DMS79 (cell line): ENCODE measurements at regions not wholly inside any gene's neighbourhood (a gene's known extent, or its start where the extent isn't known, plus 50 kb on each side); places are given as distances from the start of the nearest gene placed in this dataset.

Source experiments
- DNase-seq: peaks from one replicate; lab custom pipeline; 2025; lab: John Stamatoyannopoulos, UW

DNA sequence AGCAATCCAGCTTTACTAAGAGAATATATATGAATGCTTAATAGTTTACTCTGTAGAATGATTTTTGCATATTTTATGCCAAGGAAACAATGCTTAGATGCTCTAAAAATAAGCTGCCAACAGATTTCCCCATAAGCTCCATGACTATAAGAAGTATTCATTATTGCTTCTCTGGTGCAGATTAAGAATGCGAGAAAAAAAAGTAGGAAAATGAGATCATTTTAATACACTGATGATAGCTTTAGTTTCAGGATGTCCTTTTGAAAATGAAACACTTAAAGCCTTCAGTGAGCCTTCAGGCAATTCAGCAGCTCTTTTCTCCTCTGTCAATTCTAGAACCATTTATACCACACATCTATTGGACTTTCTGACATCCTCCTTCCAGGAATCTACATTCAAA lies 735.0 kb upstream of the POT1 start:
- no peak for DNase-seq

DNA sequence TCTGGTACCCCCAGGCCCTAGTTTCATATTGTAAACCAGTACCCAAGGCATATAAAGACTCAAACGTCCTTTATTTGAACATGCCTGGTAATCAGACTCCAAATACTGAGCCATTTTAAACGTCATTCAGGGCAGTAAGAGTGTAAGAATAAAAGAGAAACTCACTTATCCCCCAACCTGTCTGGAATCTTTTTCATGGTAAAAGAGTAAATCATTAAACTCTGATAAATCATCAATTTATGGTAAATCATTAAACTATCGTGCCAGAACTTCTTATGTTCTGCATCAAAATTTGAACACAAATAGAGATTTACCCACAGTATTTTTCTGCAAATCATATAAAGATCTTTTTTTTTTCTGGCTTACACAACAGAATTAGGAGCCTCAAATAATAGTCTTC lies 734.3 kb upstream of the POT1 start:
- no peak for DNase-seq

DNA sequence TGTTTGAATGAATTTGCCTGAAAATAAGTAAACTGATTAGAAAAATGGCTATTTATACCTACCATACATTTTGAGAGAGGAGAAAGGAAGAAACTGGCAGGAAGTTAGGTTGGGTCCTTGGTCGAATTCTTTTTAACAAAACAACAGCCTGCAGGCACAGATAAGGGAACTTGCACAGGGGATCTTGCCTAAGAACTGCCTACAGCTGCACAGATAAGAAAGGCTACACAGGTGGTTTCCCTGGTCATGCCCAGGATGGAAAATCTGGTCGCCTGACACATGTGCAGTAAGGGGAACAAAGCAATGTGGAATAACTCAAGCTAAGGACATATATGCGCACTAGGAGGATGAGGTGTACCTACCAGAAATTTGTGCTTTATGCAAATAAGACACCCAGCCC lies 732.1 kb upstream of the POT1 start:
- no peak for DNase-seq

DNA sequence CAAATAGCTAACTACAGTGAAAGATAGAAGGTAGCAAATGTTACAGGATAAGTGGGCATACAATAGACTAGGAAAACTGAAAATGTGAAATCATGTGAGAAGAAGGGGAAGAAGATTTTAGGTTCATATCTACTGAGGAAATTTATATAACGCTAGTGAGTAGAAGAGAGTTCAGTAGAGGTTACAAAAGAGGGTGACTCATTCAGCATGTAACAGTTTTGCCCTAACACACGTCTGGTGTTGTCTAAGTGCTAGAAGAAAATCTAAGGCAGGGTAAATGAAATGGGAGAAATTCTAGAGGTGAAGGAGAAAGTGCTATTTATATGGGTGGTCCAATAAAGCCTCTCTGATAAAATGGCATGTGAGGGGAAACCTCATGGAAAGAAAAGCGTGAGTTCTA lies 731.4 kb upstream of the POT1 start:
- DNase-seq: no peak

DNA sequence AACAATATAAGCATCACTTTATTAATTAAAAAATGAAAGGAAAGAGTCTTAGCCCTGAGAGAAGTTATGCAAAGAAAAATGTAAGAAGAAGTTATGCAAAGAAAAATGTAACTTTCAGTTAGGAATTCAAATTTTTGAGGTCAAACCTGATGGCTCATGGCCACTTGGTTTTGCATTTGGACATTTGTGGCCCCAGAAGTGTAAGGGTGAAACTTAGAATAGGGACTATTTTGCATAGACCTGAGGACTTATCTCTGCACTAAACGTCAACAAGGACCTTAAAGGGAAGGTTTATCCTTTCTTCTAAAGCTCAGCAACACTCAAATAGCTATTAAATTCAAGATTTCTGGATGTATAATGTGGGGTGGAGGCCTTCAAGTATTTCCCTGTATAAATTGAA lies 724.5 kb upstream of the POT1 start:
- DNase-seq: no peak

DNA sequence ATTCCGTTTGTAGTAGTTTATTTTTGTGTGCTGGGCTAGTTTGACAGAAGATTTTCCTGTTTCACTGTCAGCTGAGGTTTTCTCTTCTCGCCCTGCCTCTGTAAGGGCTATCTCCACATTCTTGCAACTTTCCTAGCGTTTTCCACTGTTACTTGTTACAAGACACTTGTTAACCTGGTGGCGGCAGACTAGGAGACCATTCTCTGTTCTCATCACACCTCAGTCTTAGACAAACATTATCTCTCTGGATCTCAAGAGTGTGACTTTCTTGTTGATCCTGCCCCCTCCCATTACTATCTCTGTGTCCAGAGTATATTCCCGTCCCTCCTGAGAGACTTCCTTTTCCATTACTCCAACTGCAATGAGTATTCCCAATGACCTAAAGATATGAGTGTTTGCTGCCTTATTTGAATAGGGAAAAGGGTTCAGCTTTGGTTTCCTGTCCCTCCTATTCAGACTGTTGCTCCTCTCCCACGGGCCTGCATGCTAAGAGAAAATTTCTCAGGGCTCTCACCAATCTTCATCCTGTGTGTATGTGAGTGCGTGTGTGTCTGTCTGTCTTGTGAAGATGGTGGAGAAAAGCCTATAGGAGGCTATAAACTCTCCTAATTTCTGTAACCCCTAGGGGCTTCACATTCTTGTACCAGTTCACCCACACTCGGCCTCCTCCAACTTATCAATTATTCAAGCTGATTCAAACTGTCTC lies 722.4 kb upstream of the POT1 start:
- DNase-seq: no peak

DNA sequence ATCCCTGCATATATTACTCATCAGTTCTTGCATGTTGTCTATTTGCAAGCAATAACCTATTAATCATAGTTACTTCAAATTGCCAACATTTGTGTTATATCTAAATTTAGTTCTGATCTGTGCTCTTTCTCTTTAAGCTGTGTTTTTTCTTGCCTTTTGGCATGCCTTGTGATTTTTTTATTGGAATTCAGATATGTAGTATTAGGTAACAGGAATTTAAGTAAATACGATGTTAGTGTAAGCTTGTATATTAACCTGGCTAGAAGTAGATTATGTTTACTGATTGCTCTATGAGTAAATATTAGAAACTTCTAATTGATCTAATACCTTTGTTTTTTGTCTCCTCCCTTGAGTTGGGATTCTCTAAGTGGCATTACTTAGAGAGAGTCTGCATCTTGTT lies 718.9 kb upstream of the POT1 start:
- DNase-seq: no peak

DNA sequence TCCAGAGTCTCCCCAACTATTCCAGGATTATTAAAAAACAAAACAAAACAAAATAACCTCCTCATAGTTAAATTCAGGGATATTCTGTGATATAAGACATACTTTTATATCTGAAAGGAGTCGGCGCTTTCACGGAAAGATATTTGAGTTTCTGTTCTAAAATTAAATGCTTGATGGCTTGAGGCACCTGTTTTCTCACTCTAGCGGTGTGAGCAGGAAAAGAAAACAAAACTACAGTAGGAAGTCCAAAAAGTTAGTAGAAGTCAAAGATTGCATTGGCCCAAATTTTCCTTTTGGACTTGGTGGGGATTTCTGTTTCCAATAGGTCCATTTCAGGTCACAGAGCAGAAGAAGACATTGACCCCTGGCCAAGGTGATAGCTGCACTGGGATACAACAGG lies 716.1 kb upstream of the POT1 start:
- no peak for DNase-seq

DNA sequence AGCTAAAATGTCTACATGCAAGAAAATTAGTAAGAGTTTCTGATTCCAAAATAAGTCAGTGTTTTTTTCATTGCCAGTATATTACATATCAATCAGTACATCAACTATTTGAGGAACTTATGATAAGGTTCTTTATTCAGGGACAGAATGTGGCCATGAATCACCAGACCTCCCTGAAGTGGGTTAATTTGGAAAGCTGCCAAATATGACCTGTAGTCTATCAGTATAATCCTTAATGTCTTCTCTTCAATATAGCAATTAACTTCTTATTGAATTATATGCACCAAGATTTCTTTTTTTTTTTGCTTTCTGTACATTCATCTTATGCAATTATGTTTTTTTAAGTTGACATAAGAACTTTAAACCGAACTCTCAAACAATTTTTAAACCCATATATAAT lies 714.5 kb upstream of the POT1 start:
- DNase-seq: no peak

DNA sequence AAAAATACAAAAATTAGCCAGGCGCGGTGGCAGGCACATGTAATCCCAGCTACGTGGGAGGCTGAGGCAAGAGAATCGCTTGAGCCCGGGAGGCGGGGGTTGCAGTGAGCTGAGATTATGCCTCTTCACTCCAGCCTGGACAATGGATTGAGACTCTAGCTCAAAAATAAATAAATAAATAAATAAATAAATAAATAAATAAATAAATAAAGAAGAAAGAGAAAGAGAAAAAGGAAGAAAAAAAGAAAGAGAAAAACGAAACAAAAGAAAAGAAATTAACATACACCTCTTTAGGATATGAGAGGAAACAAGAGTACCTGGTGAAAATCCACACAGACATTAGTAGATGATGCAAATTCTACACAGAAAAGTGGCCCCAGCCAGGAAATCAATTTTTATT lies 713.7 kb upstream of the POT1 start:
- no peak for DNase-seq

DNA sequence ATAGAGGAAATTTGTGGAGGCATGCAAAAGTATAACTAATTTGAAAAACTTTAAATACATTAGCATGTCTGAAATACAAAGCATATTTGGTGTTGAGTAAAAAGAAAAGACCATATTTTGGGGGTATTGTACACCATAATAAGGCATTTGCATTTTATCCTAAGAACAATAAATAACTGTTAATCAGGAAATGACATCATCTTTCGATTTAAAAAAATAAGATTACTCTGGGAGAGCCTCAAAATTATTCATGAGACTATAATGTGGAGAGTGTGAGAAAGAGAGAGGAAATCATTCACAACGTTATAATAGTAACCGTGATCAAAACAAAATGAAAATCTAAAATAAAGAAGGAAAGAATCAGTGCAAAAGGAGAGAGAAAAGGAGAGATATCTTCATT lies 712.3 kb upstream of the POT1 start:
- no peak for DNase-seq

DNA sequence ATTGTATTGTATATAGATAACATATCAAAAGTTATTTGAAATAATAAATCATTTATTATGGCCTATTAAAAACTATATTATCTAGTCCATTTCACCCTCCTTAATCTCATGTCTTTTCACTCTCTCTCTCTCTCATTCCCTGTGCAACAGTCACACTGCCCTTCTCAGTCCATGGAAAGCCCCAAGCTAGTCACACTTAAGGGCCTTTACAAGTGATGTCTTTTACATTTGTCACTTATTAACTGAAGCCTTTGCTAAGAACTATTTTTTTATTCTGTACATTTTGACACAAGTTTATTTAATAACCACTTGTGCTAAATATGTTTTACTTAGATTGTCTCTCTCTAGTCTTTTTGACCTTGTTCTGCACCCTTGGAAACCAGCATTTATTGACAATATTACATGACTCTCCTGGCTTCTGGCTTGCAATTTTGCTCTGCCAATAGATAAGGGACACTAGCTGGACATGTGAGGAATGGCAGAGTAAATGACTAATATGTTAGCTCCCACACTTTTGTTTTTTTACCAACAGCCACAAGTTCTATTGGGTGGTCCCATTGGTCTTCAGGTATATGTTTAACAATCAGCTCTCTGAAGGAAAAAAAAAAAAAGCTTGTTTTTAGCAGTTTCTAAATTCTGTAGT lies 706.8 kb upstream of the POT1 start:
- DNase-seq: no peak

DNA sequence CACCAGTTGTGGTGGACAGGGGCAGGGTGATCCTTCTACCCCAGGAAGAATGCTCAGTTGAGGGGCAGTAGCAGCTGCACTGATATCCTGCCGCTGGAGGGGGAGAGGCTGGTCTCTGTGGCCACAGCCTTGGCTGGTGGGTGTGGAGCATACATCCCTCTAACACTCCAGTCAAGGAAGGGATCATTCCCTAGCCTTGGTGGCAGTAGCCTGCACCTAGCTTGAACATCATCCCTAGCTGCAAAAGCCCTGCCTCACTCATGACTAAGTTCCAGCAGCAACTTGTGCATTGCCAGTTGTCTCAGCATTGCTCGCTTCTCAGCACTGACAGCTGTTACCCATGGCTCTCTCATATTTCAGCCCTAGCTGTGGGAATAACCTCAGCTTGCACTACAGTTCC lies 688.9 kb upstream of the POT1 start:
- DNase-seq: no peak

DNA sequence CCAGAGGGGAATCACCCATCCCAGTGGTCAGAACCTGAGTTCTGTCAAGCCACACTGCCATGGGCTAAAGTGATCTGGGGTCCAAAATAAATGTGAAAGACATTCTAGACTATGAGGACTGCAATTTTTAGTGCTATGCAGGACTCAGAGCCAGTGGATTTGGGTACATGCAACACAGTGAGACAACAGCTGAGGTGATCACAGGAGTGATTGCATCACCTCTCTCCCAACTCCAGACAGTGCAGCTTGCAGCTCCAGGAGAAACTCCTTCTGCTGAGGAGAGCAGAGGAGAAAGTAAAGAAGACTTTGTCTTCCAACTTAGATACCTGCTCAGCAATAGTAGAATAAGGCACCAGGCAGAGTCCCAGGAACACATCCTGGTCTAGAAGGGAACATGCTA lies 682.0 kb upstream of the POT1 start:
- no peak for DNase-seq

DNA sequence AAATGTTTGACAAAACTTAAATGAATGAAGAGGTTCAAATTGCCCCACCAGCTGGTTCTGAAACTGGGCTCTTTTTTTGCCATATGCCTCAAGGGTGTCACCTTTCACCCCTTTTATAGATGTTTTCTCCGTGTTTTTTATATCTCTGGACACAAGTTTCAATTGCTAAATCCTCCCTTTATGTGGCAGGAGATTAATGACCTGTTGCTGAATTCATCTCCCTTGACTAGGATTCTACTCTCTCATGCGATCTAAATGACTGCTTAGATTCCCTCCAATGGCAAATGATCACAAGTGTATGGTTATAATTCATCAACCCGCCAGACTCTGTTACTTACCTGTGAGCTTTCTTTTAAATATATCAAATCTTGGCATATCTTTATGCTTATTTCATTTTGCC lies 677.0 kb upstream of the POT1 start:
- DNase-seq: no peak

DNA sequence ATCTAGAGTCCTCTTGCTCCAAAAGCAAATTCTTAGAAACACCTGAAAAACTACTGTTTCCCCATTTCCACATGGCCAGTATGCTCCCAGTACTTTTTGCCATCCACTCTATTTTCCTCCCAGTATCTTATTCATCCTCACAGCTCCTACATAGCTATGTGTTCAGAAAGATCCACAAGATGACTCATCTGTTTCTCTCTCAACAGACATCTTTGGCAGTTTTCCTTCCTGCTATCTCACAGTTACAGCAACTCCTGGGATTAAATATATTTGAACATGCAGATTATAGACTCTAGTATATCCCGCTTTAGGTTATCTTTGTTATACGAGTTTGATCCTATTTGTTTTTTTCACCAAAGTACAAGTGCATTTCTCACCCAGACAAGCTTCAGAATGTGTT lies 675.6 kb upstream of the POT1 start:
- DNase-seq: no peak

DNA sequence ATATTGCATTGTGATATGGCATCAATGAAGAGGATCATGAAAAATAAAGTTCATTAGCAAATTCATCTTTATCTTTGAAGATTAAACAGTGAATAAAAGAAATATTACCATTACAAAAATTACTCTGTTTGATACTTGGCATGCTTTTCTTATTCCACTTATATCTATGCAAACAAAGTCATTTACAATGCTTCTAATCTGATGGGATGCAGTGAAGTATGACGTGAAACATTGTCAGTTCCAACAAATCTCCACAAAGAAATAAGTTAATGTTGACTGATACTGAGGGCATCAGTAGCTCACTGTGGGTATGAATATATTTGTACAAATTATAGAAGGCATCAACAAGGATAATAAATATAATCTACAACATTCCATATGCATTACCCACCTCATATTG lies 672.8 kb upstream of the POT1 start:
- DNase-seq: no peak

DNA sequence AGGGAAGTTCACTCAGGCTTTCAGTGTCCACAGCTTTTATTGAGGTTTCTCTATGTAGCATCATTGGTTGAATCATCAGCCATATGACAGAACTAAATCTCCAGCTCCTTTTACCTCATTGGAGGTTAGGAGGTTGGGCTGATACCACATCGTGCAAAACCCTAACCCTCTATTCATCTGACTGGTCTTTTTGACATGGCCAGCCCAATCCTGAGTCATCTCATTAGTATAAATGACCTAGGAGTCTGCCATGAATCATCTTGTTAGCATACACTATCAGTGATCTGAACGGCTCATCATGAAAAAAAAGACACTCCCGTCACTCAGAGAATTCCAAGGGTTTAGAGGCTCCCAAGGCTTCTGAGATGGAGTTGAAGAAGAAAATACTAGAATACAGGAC lies 669.8 kb upstream of the POT1 start:
- no peak for DNase-seq

DNA sequence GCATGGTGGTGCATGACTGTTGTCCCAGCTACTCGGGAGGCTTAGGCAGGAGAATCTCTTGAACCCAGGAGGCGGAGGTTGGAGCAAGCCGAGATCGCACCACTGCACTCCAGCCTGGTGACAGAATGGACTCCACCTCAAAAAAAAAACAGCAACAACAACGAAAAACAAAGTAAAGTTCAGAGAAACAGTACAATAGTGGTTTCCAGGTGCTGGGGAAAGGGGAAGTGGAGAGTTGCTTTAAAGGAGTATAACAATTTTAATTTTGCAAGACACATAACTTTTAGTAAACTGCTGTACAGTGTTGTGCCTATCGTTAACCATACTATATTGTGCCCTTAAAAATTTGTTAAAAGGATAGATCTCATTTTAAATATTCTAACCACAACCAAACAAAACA lies 662.7 kb upstream of the POT1 start:
- DNase-seq: no peak

DNA sequence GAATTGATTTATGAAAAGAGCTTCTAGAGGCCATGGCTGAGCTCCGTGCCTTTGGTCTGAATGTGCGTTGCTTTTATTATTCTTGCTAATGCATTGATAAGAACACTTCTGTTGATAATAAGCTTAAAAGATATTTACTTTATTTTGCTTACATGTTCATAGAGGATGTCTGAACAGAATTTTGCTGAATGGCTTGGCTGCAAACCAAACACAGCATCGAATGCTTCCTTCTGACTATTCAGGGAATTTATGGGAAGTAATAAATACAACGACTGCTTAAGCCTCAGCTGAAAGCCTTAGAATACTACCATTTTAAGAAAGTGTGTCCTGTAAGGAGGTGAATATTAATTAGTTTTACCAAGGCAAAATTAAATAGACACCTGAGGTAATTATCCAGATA lies 643.5 kb upstream of the POT1 start:
- DNase-seq: peak; percentile 73

DNA sequence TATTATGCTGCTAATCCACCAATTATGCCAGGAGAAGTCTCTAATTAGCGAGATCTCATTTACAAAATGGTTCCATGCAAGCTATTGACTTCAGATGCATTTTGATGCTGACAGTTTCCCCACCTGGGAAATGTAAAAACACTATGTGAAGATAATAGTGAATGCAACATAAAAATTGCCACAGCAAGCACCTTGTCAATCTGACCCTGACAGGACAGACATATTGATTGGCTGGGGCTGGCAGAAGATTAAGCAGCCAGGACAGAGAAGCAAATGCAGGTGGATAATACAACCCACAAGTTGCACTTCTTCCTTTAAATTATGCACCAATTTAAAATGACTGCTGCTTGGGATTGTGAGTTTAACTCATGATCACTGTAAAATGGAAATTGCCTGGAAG lies 642.8 kb upstream of the POT1 start:
- DNase-seq: no peak

DNA sequence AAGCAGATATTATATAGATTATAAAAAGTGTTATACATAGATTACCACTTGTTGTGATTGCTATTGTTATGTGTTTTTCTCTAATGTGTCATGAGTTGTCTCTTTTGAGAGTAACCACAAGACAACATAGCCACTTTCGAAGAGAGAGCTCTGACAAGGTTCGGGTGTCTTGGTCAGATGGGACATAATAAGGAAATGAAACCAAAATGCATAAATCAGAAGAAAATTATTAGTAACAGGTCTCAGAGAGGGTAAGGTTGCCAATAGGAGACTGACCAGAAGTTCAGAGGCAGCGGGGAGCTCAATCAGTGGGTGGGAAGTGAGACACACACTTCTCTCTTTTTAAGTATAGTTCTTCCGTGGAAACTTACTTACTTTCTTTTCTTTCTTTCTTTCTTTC lies 639.2 kb upstream of the POT1 start:
- no peak for DNase-seq

DNA sequence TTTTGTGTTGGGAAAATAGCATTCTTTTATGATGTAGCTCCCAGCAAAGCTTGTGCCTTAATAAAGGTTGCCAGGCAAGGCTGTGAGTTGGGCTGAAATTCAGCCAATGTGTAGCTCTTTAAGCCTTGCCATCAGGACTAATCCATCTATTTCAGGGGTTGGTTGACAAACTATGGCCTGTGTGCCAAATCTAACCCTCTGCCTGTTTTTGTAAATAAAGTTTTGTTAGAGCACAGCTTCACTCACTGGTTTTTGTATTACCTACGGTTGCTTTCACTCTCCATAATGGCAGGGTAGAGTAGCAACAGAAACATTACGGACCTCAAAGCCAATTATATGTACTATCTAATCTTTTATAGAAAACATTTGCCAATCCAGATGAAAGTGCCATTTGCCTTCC lies 638.1 kb upstream of the POT1 start:
- DNase-seq: no peak

DNA sequence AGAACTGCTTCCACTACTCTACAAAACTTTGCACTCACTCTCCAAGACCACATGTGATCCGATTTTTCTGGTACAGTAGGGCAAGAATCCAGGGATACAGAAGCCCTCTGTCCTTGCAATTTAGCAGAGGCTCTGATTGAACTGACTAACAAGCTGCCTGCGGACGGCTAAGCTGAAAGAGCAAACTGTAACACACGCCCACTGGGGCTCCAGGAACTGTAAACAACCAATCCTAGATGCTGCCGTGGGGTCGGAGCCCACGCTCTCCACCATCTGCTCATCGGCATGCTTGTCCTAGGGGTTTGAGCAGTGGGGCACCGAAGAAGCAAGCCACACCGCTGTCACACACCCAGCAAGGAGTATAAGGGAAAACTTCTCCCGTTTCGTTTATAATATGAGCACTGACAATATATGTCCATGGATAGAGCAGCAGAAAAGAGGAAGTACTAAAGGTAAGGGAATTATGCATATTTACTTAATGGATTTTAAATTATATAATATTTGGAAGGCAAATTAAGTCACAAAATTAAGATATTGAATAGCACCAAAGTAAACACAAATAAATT lies 634.4 kb upstream of the POT1 start:
- no peak for DNase-seq
